ENCODE measurements at regions not wholly inside any gene's neighbourhood (a gene's known extent, or its start where the extent isn't known, plus 50 kb on each side); places are given as distances from the start of the nearest gene placed in this dataset.

DNA sequence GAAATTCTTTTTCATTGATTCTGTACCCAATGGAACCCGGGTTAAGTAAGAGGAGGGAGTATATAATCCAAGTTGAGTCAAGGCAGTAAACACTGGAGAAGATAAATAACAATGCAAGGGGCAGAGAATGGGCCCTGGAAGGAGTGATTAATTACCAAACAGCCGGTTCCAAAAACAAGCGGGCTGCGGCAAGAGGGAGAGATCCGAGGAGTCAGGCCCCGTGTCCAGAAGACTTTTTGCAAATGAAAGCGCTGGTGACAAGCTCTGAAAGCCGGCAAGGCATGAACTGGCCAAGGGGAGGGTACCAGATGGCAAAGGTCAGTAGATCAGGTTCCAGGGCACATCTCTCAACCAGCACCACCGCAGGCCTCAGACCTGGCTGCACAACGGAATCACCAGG lies 294.9 kb downstream of the BCOR start:
- TF ChIP-seq, protein P1, sequence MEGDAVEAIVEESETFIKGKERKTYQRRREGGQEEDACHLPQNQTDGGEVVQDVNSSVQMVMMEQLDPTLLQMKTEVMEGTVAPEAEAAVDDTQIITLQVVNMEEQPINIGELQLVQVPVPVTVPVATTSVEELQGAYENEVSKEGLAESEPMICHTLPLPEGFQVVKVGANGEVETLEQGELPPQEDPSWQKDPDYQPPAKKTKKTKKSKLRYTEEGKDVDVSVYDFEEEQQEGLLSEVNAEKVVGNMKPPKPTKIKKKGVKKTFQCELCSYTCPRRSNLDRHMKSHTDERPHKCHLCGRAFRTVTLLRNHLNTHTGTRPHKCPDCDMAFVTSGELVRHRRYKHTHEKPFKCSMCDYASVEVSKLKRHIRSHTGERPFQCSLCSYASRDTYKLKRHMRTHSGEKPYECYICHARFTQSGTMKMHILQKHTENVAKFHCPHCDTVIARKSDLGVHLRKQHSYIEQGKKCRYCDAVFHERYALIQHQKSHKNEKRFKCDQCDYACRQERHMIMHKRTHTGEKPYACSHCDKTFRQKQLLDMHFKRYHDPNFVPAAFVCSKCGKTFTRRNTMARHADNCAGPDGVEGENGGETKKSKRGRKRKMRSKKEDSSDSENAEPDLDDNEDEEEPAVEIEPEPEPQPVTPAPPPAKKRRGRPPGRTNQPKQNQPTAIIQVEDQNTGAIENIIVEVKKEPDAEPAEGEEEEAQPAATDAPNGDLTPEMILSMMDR (IDR thresholded peaks at IDR 0.05; ENCODE audit: low read depth, low read length): no peak
- DNase-seq (ENCODE audit: extremely low read depth, low read depth): no peak

DNA sequence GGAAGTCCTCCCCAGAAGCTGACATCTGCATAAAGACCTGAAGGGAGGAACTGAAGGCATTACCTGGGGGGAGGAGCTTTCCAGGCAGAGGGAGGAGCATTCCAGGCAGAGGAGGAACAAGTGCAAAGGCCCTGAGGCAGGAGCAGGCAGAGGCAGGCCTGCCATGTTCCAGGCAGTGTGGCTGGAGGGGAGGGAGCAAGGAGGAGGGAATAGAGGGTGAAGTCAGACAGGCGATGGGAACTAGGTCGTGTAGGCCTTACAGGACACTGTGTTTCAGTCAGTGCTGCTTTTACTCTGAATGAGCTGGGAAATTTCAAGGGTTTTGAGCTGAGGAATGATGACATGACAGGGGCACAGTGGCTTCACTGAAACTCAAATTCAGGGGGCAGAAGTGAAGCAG lies 292.7 kb downstream of the BCOR start:
- TF ChIP-seq, protein P1 (IDR thresholded peaks at IDR 0.05; ENCODE audit: low read depth, low read length): no peak
- no peak for DNase-seq (ENCODE audit: extremely low read depth, low read depth)

DNA sequence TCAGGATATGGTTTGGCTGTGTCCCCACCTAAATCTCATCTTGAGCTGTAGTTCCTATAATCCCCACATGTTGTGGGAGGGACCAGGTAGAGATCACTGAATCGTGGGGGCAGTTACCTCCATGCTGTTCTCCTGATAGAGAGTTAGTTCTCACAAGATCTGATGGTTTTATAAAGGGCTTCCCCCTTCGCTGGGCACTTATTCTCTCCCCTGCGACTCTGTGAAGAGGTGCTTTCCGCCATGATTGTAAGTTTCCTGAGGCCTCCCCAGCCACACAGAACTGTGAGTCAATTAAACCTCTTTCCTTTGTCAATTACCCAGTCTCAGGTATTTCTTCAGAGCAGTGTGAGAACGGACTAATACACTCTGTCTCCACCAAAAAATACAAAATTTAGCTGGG lies 291.9 kb downstream of the BCOR start:
- TF ChIP-seq, protein P1 (IDR thresholded peaks at IDR 0.05; ENCODE audit: low read depth, low read length): no peak
- no peak for DNase-seq (ENCODE audit: extremely low read depth, low read depth)

DNA sequence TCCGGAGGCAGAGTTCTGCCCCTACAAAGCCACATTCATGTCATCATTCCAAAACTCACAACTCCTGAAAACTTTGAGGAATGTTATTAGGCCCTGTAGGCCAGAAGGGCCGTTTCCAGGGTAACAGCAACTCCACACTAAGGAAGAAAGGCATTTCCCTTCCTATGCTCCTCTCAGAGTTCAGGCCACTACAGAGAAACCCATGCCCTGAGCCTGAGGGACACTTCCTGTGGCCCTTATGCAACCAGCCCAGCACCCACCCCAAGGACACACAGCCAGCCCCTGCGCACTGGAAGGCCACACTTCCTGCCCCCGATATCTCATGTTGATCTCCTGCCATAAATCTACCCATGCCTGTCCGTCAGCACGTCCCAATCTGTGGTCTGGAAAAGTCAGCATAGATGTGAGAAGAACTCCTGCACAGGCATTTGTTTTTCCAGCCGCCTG lies 289.3 kb downstream of the BCOR start:
- TF ChIP-seq, protein P1 (IDR thresholded peaks at IDR 0.05; ENCODE audit: low read depth, low read length): no peak
- DNase-seq (ENCODE audit: extremely low read depth, low read depth): no peak

DNA sequence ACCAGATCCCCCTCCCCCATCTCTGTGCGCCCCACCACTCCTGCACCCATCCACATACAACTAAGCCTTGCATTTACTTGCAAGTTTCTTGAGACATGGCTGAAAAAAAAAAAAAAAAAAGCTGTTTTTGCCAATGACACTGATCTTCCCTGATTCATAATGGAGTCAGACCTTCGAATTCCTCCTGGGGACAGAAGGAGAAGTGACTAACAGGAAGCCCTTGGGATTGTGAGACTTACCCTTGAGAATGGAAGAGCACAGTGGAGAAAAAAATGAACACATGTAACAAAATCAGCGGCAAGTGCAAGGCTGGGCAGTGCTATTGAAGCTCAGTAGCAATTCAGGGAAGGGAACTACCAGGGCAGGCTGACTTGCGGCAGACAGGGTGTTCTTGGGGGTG lies 288.4 kb downstream of the BCOR start:
- TF ChIP-seq, protein P1 (IDR thresholded peaks at IDR 0.05; ENCODE audit: low read depth, low read length): no peak
- DNase-seq (ENCODE audit: extremely low read depth, low read depth): no peak

DNA sequence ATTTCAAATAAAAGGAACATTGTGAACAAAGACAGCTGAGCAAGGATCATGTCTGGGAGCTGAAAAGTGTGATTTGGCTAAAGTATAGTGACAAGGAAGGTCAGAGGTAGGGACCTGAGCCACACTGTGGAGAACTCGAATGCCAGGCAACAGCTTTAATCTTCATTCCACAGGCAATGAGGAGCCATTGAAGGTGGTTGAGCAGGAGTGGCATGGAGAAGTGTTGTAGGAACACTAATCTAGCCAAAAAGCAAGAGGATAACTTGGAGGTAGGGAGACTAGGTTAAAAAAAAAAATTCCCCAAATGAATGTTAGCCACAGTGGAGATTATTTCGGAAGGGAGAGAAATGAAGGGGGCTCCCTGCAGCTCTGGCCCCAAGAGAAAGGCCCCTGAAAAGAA lies 286.9 kb downstream of the BCOR start:
- DNase-seq (ENCODE audit: extremely low read depth, low read depth): no peak
- TF ChIP-seq, protein P1 (IDR thresholded peaks at IDR 0.05; ENCODE audit: low read depth, low read length): no peak

DNA sequence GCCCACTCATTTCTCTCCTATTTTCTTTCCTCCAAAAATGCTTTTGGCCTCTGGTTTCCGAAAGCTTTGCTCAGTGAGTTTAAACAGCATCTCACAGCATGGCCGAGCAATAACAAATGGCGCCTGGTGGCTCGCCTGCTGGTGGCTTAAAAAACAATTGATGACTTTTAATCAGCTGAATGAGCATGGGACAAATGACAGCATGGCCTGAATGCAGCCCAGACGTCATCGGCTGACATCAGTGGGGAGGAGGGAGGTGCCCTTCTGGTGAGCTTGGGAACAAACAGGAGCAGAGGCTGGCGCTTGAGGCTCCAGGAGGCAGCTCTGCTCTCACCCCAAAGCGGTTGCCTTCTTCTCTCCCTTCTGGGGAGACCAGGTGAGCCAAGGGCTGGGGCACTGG lies 286.4 kb downstream of the BCOR start:
- TF ChIP-seq, protein P1 (IDR thresholded peaks at IDR 0.05; ENCODE audit: low read depth, low read length): no peak
- DNase-seq (ENCODE audit: extremely low read depth, low read depth): no peak

All from AG09319 (cell line).